ENCODE measurements at regions not wholly inside any gene's neighbourhood (a gene's known extent, or its start where the extent isn't known, plus 50 kb on each side); places are given as distances from the start of the nearest gene placed in this dataset.

- DNase-seq (ENCODE audit: low spot score) = no peak
- in situ Hi-C loops (cut with MboI; ENCODE audit: low sequenced_read_pairs, unreplicated experiment) = no loop called here
- no peak for TF ChIP-seq CTCF (IDR thresholded peaks at IDR 0.05; ENCODE audit: borderline replicate concordance, control extremely low read depth, extremely low read depth, insufficient read depth, missing control alignments)
Measured at GRCh38 chrX:19285857-19286256, 57.9 kb upstream of the PDHA1 start.

- DNase-seq (ENCODE audit: low spot score) = no peak
- no peak for TF ChIP-seq CTCF (IDR thresholded peaks at IDR 0.05; ENCODE audit: borderline replicate concordance, control extremely low read depth, extremely low read depth, insufficient read depth, missing control alignments)
- in situ Hi-C loops (cut with MboI; ENCODE audit: low sequenced_read_pairs, unreplicated experiment) = no loop called here
Measured at GRCh38 chrX:19291086-19291485, 52.6 kb upstream of the PDHA1 start.

- in situ Hi-C loops (cut with MboI; ENCODE audit: low sequenced_read_pairs, unreplicated experiment) = no loop called here
- TF ChIP-seq CTCF (IDR thresholded peaks at IDR 0.05; ENCODE audit: borderline replicate concordance, control extremely low read depth, extremely low read depth, insufficient read depth, missing control alignments) = no peak
- no peak for DNase-seq (ENCODE audit: low spot score)
Measured at GRCh38 chrX:19293606-19294325, 50.0 kb upstream of the PDHA1 start.
